Activated naive CD4-positive, alpha-beta T cell treated with anti-CD3 and anti-CD28 coated beads, Interleukin-2, amount 10 ng/mL, durations not matched to agents 7 days and 5 days (primary cell): ENCODE measurements at regions not wholly inside any gene's neighbourhood (a gene's known extent, or its start where the extent isn't known, plus 50 kb on each side); places are given as distances from the start of the nearest gene placed in this dataset.
"Not testable (repeated sequence)": the region's sequence is repeated elsewhere in the genome, so short reads cannot be mapped to it uniquely, and the experiment has no call there.

Source experiments
- CTCF ChIA-PET: fragments of 350-600 bp; sonication (Branson Sonifier 250); formaldehyde crosslinking; loops from one replicate; lab custom pipeline; 2021; ENCODE audit warnings: antibody characterized with exemption; lab: Charles Lee
- DNase-seq: peaks from one replicate; pipeline ENCODE4 v3.0.0-alpha.2; 2020
- H3K27ac Mint-ChIP-seq: one replicate; pipeline ENCODE4 v1.8.0; 2021; ENCODE audit warnings: mild to moderate bottlenecking, moderate library complexity, mixed read lengths
- H3K27me3 Mint-ChIP-seq: one replicate; pipeline ENCODE4 v1.8.0; 2021; ENCODE audit warnings: mild to moderate bottlenecking, mixed read lengths
- H3K36me3 Mint-ChIP-seq: one replicate; pipeline ENCODE4 v1.8.0; 2021; ENCODE audit warnings: mixed read lengths
- H3K4me1 Mint-ChIP-seq: one replicate; pipeline ENCODE4 v1.8.0; 2021; ENCODE audit warnings: mixed read lengths
- H3K4me3 Mint-ChIP-seq: one replicate; pipeline ENCODE4 v1.8.0; 2021; ENCODE audit warnings: mild to moderate bottlenecking, moderate library complexity, mixed read lengths
- H3K9me3 Mint-ChIP-seq: one replicate; pipeline ENCODE4 v1.8.0; 2021; ENCODE audit warnings: mixed read lengths

DNA sequence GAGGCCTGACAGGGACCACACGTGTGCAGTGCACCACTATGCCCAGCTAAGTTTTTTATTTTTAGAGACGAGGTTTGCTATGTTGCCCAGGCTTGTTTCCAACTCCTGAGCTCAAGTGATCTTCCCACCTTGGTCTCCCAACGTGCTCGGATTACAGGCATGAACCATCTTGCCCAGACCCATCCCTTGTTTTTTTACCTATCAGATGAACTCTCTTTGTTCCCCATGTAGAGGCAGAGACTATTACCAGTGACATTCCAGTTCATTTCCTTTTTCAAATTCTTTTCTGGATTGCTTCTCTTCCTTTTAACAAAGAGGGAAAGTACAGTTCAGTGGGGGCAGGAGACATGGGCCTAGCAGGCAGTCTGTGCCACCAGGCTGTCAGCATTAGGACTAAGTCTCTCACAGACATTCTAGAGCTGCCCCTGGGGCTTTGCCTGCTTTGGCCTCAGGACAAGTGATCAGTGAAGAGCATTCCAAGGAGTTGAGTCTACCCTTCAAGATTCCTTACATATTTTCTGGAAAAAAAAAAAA lies 103.5 kb upstream of the SLC7A14 start:
- no peaks in the 10 kb centered on the region for H3K27me3 Mint-ChIP-seq
- no peaks in the 10 kb centered on the region for H3K9me3 Mint-ChIP-seq
- H3K36me3 Mint-ChIP-seq: no peaks in the 10 kb centered on the region
- H3K4me3 Mint-ChIP-seq: no peak overlapping the region
- no peaks in the 10 kb centered on the region for H3K4me1 Mint-ChIP-seq
- no peak overlapping the region for H3K27ac Mint-ChIP-seq
- DNase-seq: no peak
- CTCF ChIA-PET: interaction anchor here (0.6 to 0.8 kb wide), 2 partner anchors 275 to 278 kb away, joined by 3 to 4 read pairs; no protein-coding TSS in a partner anchor

DNA sequence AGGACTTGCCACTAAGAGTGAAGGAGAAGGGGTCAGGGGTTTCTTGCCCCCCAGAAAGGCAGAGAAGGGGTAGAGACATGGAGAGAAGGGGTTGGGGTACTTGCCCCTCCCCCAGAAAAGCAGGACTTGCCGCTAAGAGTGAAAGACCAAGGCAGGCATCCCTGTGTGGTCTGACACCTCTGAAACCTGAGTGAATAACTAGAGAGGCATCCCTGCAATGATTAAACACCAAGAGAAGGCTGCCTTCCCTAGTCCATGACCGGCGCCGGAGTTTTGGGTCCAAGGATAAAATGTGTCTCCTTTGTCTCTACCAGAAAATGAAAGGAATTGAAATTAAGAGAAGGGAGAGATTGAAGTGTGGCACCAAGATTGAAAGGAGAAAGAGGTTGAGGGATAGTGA lies 102.3 kb upstream of the SLC7A14 start:
- H3K27ac Mint-ChIP-seq, H3K4me1 Mint-ChIP-seq, H3K27me3 Mint-ChIP-seq, H3K4me3 Mint-ChIP-seq, CTCF ChIA-PET, DNase-seq, H3K9me3 Mint-ChIP-seq, H3K36me3 Mint-ChIP-seq: not testable (repeated sequence)

- no peaks in the 10 kb centered on the region for H3K36me3 Mint-ChIP-seq
- no peaks in the 10 kb centered on the region for H3K27me3 Mint-ChIP-seq
- H3K4me1 Mint-ChIP-seq: no peaks in the 10 kb centered on the region
- no peak overlapping the region for H3K27ac Mint-ChIP-seq
- no peak overlapping the region for H3K4me3 Mint-ChIP-seq
- no peaks in the 10 kb centered on the region for H3K9me3 Mint-ChIP-seq
- CTCF ChIA-PET: no interaction called here
- no peak for DNase-seq
Measured at GRCh38 chr3:170680593-170680992, 94.7 kb upstream of the SLC7A14 start.

DNA sequence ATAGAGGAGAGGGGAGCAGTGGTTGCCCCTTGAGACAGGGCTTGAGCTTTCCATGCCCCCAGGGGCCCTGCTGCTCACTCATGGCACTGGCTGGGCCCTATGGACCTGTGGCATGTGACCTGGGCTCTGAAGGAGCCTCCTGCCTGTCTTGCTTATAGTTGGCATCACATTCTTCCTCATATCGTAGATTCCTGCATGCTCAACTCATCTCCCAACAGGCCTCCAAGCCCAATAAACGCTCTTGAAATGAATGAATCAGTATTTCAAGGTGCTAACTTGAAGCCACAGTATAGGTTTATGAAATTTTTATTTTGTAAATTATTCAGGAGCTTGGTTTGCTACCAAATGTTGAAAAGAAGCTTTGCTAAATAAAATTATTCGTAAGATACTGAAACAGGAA lies 93.3 kb upstream of the SLC7A14 start:
- Mint-ChIP-seq H3K9me3 (no peaks in the 10 kb centered on the region), H3K4me3 (no peak overlapping the region), H3K27ac (no peak overlapping the region), H3K36me3 (no peaks in the 10 kb centered on the region), H3K27me3 (no peaks in the 10 kb centered on the region), H3K4me1 (no peaks in the 10 kb centered on the region)
- no peak for DNase-seq
- CTCF ChIA-PET: no interaction called here

DNA sequence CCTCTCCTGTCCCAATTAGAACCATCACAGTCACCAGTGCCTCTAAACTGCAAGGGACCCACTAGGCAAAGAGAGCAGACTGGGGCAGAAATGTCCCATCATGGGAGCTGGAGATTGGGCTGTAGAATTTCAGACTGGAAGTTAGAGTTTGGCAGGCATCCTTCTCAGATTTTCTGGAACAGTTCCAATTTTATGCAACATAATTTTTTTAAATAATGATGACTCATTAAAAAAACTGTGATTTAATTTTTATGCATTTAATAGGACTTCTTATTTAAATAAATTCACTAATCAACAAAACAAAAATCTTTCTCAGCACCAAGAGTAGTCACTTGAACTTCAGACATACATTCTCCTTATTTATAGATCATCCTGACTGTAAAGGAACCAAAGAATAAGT lies 84.6 kb upstream of the SLC7A14 start:
- no peaks in the 10 kb centered on the region for H3K4me1 Mint-ChIP-seq
- no peak for DNase-seq
- no peak overlapping the region for H3K4me3 Mint-ChIP-seq
- H3K27me3 Mint-ChIP-seq: peaks cover 8% of the 10 kb centered on the region
- no peak overlapping the region for H3K27ac Mint-ChIP-seq
- H3K9me3 Mint-ChIP-seq: no peaks in the 10 kb centered on the region
- H3K36me3 Mint-ChIP-seq: no peaks in the 10 kb centered on the region
- CTCF ChIA-PET: no interaction called here

DNA sequence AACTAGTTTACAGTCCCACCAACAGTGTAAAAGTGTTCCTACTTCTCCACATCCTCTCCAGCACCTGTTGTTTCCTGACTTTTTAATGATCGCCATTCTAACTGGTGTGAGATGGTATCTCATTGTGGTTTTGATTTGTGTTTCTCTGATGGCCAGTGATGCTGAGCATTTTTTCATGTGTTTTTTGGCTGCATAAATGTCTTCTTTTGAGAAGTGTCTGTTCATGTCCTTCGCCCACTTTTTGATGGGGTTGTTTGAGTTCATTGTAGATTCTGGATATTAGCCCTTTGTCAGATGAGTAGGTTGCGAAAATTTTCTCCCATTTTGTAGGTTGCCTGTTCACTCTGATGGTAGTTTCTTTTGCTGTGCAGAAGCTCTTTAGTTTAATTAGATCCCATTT lies 77.1 kb upstream of the SLC7A14 start:
- H3K4me1 Mint-ChIP-seq, H3K4me3 Mint-ChIP-seq, H3K27ac Mint-ChIP-seq, H3K27me3 Mint-ChIP-seq, CTCF ChIA-PET, H3K9me3 Mint-ChIP-seq, DNase-seq, H3K36me3 Mint-ChIP-seq: not testable (repeated sequence)

- CTCF ChIA-PET: no interaction called here
- H3K4me3 Mint-ChIP-seq: no peak overlapping the region
- H3K9me3 Mint-ChIP-seq: no peaks in the 10 kb centered on the region
- no peaks in the 10 kb centered on the region for H3K4me1 Mint-ChIP-seq
- no peaks in the 10 kb centered on the region for H3K36me3 Mint-ChIP-seq
- H3K27me3 Mint-ChIP-seq: peaks cover 6% of the 10 kb centered on the region
- H3K27ac Mint-ChIP-seq: no peak overlapping the region
- no peak for DNase-seq
Measured at GRCh38 chr3:170660139-170660538, 74.3 kb upstream of the SLC7A14 start.

- Mint-ChIP-seq H3K4me3 (no peak overlapping the region), H3K4me1 (no peaks in the 10 kb centered on the region), H3K9me3 (no peaks in the 10 kb centered on the region), H3K36me3 (no peaks in the 10 kb centered on the region), H3K27ac (no peak overlapping the region), H3K27me3 (peaks cover 6% of the 10 kb centered on the region)
- no peak for DNase-seq
- CTCF ChIA-PET: no interaction called here
Measured at GRCh38 chr3:170657312-170657711, 71.4 kb upstream of the SLC7A14 start.

GRCh38 chr3:170656284-170656683 lies 70.4 kb upstream of the SLC7A14 start:
- H3K27me3 Mint-ChIP-seq: peaks cover 6% of the 10 kb centered on the region
- CTCF ChIA-PET: no interaction called here

DNA sequence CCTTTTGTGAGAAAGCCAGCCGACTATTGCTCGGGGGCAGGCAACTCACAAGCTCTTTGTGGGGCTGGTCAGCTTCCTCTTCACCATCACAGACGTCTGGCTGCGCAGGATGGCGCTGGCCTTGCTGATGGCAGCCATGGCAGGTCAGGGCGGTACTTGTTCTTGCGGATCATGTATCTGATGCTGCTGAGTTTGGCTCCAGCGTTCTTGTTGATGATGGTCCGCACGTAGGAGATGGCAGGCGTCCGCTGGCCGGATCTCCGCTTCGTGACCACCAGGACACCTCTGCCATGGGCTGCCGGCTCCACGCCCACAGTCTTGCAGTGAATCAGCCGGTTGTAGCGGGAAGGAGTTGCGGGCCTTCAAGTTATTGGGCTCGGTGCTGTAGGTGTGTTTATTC lies 67.9 kb upstream of the SLC7A14 start:
- no peak overlapping the region for H3K4me3 Mint-ChIP-seq
- no peaks in the 10 kb centered on the region for H3K9me3 Mint-ChIP-seq
- peaks cover 15% of the 10 kb centered on the region for H3K27me3 Mint-ChIP-seq
- H3K4me1 Mint-ChIP-seq: no peaks in the 10 kb centered on the region
- CTCF ChIA-PET: no interaction called here
- H3K36me3 Mint-ChIP-seq: no peaks in the 10 kb centered on the region
- no peak overlapping the region for H3K27ac Mint-ChIP-seq
- DNase-seq: no peak

More at GRCh38 chr3:170656284-170656683, 70.4 kb upstream of the SLC7A14 start:
- Mint-ChIP-seq H3K4me3 (no peak overlapping the region), H3K4me1 (no peaks in the 10 kb centered on the region), H3K36me3 (no peaks in the 10 kb centered on the region), H3K27ac (no peak overlapping the region), H3K9me3 (no peaks in the 10 kb centered on the region)
- no peak for DNase-seq

DNA sequence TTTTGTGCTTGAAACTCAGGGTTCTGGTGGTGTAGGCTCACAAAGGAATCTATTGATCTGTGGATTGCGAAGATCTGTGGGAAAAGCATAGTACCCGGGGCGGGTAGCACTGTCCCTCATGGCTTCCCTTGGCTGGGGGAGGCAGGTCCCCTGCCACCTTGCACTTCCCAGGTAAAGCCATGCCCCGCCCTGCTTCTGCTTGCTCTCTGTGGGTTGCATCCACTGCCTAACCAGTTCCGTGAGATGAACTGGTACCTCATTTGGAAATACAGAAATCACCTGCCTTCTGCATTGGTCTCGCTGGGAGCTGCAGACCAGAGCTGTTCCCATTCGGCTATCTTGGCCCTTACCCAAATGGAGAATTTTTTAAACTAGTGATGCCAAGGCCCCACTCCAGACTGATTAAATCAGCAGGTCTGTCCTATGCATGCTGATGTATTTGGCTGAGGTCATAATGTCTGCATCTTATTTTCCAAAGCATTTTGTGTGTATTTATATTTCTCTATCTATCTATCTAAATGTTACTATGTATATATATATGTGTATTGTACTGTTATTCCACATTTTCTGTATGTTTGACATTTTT lies 65.5 kb upstream of the SLC7A14 start:
- Mint-ChIP-seq H3K4me1 (no peaks in the 10 kb centered on the region), H3K4me3 (no peak overlapping the region), H3K9me3 (no peaks in the 10 kb centered on the region), H3K36me3 (no peaks in the 10 kb centered on the region), H3K27ac (no peak overlapping the region), H3K27me3 (peaks cover 10% of the 10 kb centered on the region)
- CTCF ChIA-PET: no interaction called here
- DNase-seq: no peak

GRCh38 chr3:170650557-170650956 lies 64.7 kb upstream of the SLC7A14 start:
- H3K4me3 Mint-ChIP-seq, DNase-seq, H3K27ac Mint-ChIP-seq, H3K4me1 Mint-ChIP-seq, H3K9me3 Mint-ChIP-seq, H3K27me3 Mint-ChIP-seq, H3K36me3 Mint-ChIP-seq, CTCF ChIA-PET: not testable (repeated sequence)

DNA sequence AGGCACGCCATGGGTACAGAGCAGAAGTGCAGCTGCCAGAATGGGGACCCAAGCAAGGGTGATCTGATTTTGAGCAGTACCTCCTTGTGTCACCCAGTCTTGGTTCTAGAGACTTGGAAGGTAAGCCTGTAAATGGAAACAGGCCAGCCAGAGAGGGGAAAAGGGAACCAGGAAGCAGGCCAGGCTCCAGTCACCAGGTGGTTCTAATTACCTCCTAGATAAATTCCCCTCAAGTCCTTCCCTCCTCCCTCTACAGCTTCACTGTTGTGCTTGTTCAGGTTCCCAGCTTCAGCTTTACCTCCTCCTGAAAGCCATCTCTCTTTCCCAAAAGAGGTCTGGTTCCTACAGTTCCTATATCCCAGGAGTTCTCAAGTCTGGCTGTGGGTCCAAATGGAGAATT lies 58.8 kb upstream of the SLC7A14 start:
- Mint-ChIP-seq H3K36me3 (no peaks in the 10 kb centered on the region), H3K9me3 (no peaks in the 10 kb centered on the region), H3K4me3 (no peak overlapping the region), H3K27me3 (no peaks in the 10 kb centered on the region), H3K27ac (no peak overlapping the region), H3K4me1 (no peaks in the 10 kb centered on the region)
- CTCF ChIA-PET: no interaction called here
- no peak for DNase-seq

DNA sequence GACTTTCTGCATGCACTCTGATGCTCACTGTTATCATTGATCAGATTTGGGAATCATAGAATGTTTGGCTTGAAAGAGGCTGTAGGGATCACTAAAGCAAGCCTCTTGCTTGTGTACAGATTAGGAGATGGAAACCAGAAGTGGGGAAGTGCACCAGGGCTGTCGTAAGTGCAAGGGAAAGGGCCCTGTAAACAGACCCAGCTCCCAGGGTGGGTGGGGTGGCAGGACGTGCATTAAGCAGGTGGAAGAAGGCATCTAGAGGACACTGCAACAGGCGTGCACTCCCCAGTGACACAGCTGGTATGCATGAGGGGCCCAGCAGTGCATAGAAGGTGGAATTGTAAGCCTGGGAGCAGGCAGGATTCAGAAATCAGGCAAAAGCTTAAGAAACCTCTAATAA lies 58.0 kb upstream of the SLC7A14 start:
- Mint-ChIP-seq H3K27ac (no peak overlapping the region), H3K4me3 (no peak overlapping the region), H3K4me1 (no peaks in the 10 kb centered on the region), H3K27me3 (no peaks in the 10 kb centered on the region), H3K36me3 (no peaks in the 10 kb centered on the region), H3K9me3 (no peaks in the 10 kb centered on the region)
- CTCF ChIA-PET: no interaction called here
- DNase-seq: no peak

GRCh38 chr3:170642882-170643601 lies 57.2 kb upstream of the SLC7A14 start:
- CTCF ChIA-PET: no interaction called here
- H3K4me1 Mint-ChIP-seq: no peaks in the 10 kb centered on the region
- no peak overlapping the region for H3K27ac Mint-ChIP-seq
- H3K9me3 Mint-ChIP-seq: no peaks in the 10 kb centered on the region
- DNase-seq: no peak
- H3K36me3 Mint-ChIP-seq: no peaks in the 10 kb centered on the region
- H3K4me3 Mint-ChIP-seq: no peak overlapping the region
- H3K27me3 Mint-ChIP-seq: no peaks in the 10 kb centered on the region
